Islet of Langerhans (tissue), 1 donor: ENCODE measurements at regions not wholly inside any gene's neighbourhood (a gene's known extent, or its start where the extent isn't known, plus 50 kb on each side); places are given as distances from the start of the nearest gene placed in this dataset.

Source experiments
- FAIRE-seq: peaks from one replicate; lab custom pipeline; 2011; peaks lifted over from hg19 to GRCh38; lab: Jason Lieb, UNC

GRCh38 chr6:48233063-48233462 lies 122.1 kb upstream of the PTCHD4 start:
- FAIRE-seq, result no peak

GRCh38 chr6:48229841-48230240 lies 118.8 kb upstream of the PTCHD4 start:
- FAIRE-seq, result no peak

- no peak for FAIRE-seq
These were observed 111.2 kb upstream of the PTCHD4 start for GRCh38 chr6:48222241-48222640.

- FAIRE-seq, result no peak
These were observed 102.2 kb upstream of the PTCHD4 start for GRCh38 chr6:48213076-48213788.

- FAIRE-seq, result no peak
These were observed 101.5 kb upstream of the PTCHD4 start for GRCh38 chr6:48212501-48212900.

GRCh38 chr6:48206091-48206490 lies 95.1 kb upstream of the PTCHD4 start:
- no peak for FAIRE-seq

GRCh38 chr6:48200869-48201390 lies 89.9 kb upstream of the PTCHD4 start:
- FAIRE-seq, result no peak

- no peak for FAIRE-seq
These were observed 88.5 kb upstream of the PTCHD4 start for GRCh38 chr6:48199499-48199898.

- FAIRE-seq, result no peak
These were observed 86.9 kb upstream of the PTCHD4 start for GRCh38 chr6:48197941-48198340.

GRCh38 chr6:48194596-48195295 lies 83.7 kb upstream of the PTCHD4 start:
- FAIRE-seq, result no peak

GRCh38 chr6:48188158-48188557 lies 77.2 kb upstream of the PTCHD4 start:
- FAIRE-seq, result no peak

- no peak for FAIRE-seq
These were observed 75.7 kb upstream of the PTCHD4 start for GRCh38 chr6:48186746-48187145.

- FAIRE-seq, result no peak
These were observed 73.7 kb upstream of the PTCHD4 start for GRCh38 chr6:48184648-48185047.

GRCh38 chr6:48183811-48184605 lies 73.0 kb upstream of the PTCHD4 start:
- FAIRE-seq, result no peak

GRCh38 chr6:48183178-48183577 lies 72.2 kb upstream of the PTCHD4 start:
- FAIRE-seq, result no peak

GRCh38 chr6:48178700-48179099 lies 67.7 kb upstream of the PTCHD4 start:
- FAIRE-seq, result no peak

- no peak for FAIRE-seq
These were observed 66.8 kb upstream of the PTCHD4 start for GRCh38 chr6:48177786-48178185.

- FAIRE-seq, result no peak
These were observed 65.8 kb upstream of the PTCHD4 start for GRCh38 chr6:48176645-48177308.

- no peak for FAIRE-seq
These were observed 58.6 kb upstream of the PTCHD4 start for GRCh38 chr6:48169635-48170034.
